Left kidney (tissue), 1 donor: ENCODE measurements at regions not wholly inside any gene's neighbourhood (a gene's known extent, or its start where the extent isn't known, plus 50 kb on each side); places are given as distances from the start of the nearest gene placed in this dataset.

Experiments
- DNase-seq: peaks from one replicate; pipeline ENCODE4 v3.0.0-alpha.2; 2013

- DNase-seq, result no peak
These were observed 151.7 kb upstream of the ITGA4 start for GRCh38 chr2:181305301-181306123.

GRCh38 chr2:181306785-181307184 is 150.4 kb upstream of the ITGA4 start:
- DNase-seq, result no peak

GRCh38 chr2:181307203-181307991 is 149.8 kb upstream of the ITGA4 start:
- no peak for DNase-seq

GRCh38 chr2:181308766-181309515 is 148.2 kb upstream of the ITGA4 start:
- DNase-seq, result no peak

- DNase-seq, result no peak
These were observed 147.6 kb upstream of the ITGA4 start for GRCh38 chr2:181309586-181309985.

- no peak for DNase-seq
These were observed 146.2 kb upstream of the ITGA4 start for GRCh38 chr2:181310967-181311366.

GRCh38 chr2:181311837-181312236 is 145.3 kb upstream of the ITGA4 start:
- DNase-seq, result no peak

GRCh38 chr2:181312515-181312927 is 144.7 kb upstream of the ITGA4 start:
- DNase-seq, result no peak

GRCh38 chr2:181313845-181314244 is 143.3 kb upstream of the ITGA4 start:
- no peak for DNase-seq

GRCh38 chr2:181314551-181314950 is 142.6 kb upstream of the ITGA4 start:
- no peak for DNase-seq

- DNase-seq, result no peak
These were observed 139.7 kb upstream of the ITGA4 start for GRCh38 chr2:181317511-181317910.

GRCh38 chr2:181318504-181319280 is 138.5 kb upstream of the ITGA4 start:
- no peak for DNase-seq

GRCh38 chr2:181319286-181319685 is 137.9 kb upstream of the ITGA4 start:
- DNase-seq, result no peak

- no peak for DNase-seq
These were observed 136.5 kb upstream of the ITGA4 start for GRCh38 chr2:181320638-181321037.

GRCh38 chr2:181324912-181325311 is 132.3 kb upstream of the ITGA4 start:
- no peak for DNase-seq

GRCh38 chr2:181326661-181327060 is 130.5 kb upstream of the ITGA4 start:
- no peak for DNase-seq

- DNase-seq, result no peak
These were observed 126.9 kb upstream of the ITGA4 start for GRCh38 chr2:181330286-181330685.

- DNase-seq, result no peak
These were observed 125.1 kb upstream of the ITGA4 start for GRCh38 chr2:181332044-181332605.

GRCh38 chr2:181334158-181334826 is 122.9 kb upstream of the ITGA4 start:
- no peak for DNase-seq

GRCh38 chr2:181340891-181341290 is 116.3 kb upstream of the ITGA4 start:
- no peak for DNase-seq
